Activated T-helper 2 cell treated with anti-CD3 and anti-CD28 coated beads, Interferon-gamma antibody, Interleukin-2, Interleukin-4, amounts not matched to agents 10 μg/mL and 5 μg/mL and 100 μg/mL, durations not matched to agents 14 hours and 24 hours and 36 hours (primary cell): ENCODE measurements at regions not wholly inside any gene's neighbourhood (a gene's known extent, or its start where the extent isn't known, plus 50 kb on each side); places are given as distances from the start of the nearest gene placed in this dataset.

Experiments
- DNase-seq: peaks from one replicate; pipeline ENCODE4 v3.0.0; 2021; ENCODE audit warnings: low spot score
- H3K27ac Mint-ChIP-seq: one replicate; pipeline ENCODE4 v1.8.0; 2021; ENCODE audit warnings: mixed read lengths
- H3K27me3 Mint-ChIP-seq: one replicate; pipeline ENCODE4 v1.8.0; 2021; ENCODE audit warnings: low read depth, mixed read lengths
- H3K36me3 Mint-ChIP-seq: one replicate; pipeline ENCODE4 v1.8.0; 2021; ENCODE audit warnings: low read depth, mixed read lengths
- H3K4me1 Mint-ChIP-seq: one replicate; pipeline ENCODE4 v1.8.0; 2021; ENCODE audit warnings: low read depth, mixed read lengths
- H3K4me3 Mint-ChIP-seq: one replicate; pipeline ENCODE4 v1.8.0; 2021; ENCODE audit warnings: low read depth, mild to moderate bottlenecking, moderate library complexity, mixed read lengths
- H3K9me3 Mint-ChIP-seq: one replicate; pipeline ENCODE4 v1.8.0; 2021; ENCODE audit warnings: mixed read lengths
- intact Hi-C: fragments of 100-400 bp; cut with micrococcal nuclease; formaldehyde crosslinking; loops from one replicate; pipeline ENCODE4 v1.15.1; 2023

GRCh38 chr4:30840571-30840970 lies 120.4 kb downstream of the PCDH7 start:
- Mint-ChIP-seq H3K27ac (no peak overlapping the region), H3K4me3 (no peak overlapping the region), H3K4me1 (no peaks in the 10 kb centered on the region), H3K9me3 (no peaks in the 10 kb centered on the region), H3K36me3 (no peaks in the 10 kb centered on the region), H3K27me3 (no peaks in the 10 kb centered on the region)
- no peak for DNase-seq
- intact Hi-C loops, result no loop called here

- Mint-ChIP-seq H3K27me3 (no peaks in the 10 kb centered on the region), H3K4me3 (no peak overlapping the region), H3K27ac (no peak overlapping the region), H3K36me3 (no peaks in the 10 kb centered on the region), H3K9me3 (no peaks in the 10 kb centered on the region), H3K4me1 (no peaks in the 10 kb centered on the region)
- no peak for DNase-seq
- intact Hi-C loops, result no loop called here
These were observed 122.0 kb downstream of the PCDH7 start for GRCh38 chr4:30842142-30842541.

GRCh38 chr4:30842689-30843088 lies 122.5 kb downstream of the PCDH7 start:
- Mint-ChIP-seq H3K27me3 (no peaks in the 10 kb centered on the region), H3K4me3 (no peak overlapping the region), H3K36me3 (no peaks in the 10 kb centered on the region), H3K9me3 (no peaks in the 10 kb centered on the region), H3K4me1 (no peaks in the 10 kb centered on the region), H3K27ac (no peak overlapping the region)
- intact Hi-C loops, result no loop called here
- DNase-seq, result no peak

GRCh38 chr4:30844861-30845582 lies 124.9 kb downstream of the PCDH7 start:
- peaks cover 2% of the 10 kb centered on the region for H3K9me3 Mint-ChIP-seq
- intact Hi-C loops, result no loop called here
- DNase-seq, result no peak
- no peaks in the 10 kb centered on the region for H3K4me1 Mint-ChIP-seq
- H3K27ac Mint-ChIP-seq, result no peak overlapping the region
- H3K36me3 Mint-ChIP-seq, result no peaks in the 10 kb centered on the region
- no peaks in the 10 kb centered on the region for H3K27me3 Mint-ChIP-seq
- no peak overlapping the region for H3K4me3 Mint-ChIP-seq

GRCh38 chr4:30847167-30847566 lies 127.0 kb downstream of the PCDH7 start:
- Mint-ChIP-seq H3K36me3 (no peaks in the 10 kb centered on the region), H3K27me3 (no peaks in the 10 kb centered on the region), H3K27ac (no peak overlapping the region), H3K4me3 (no peak overlapping the region), H3K4me1 (no peaks in the 10 kb centered on the region), H3K9me3 (peaks cover 5% of the 10 kb centered on the region)
- no peak for DNase-seq
- intact Hi-C loops, result no loop called here

GRCh38 chr4:30847958-30848357 lies 127.8 kb downstream of the PCDH7 start:
- Mint-ChIP-seq H3K4me3 (no peak overlapping the region), H3K27ac (no peak overlapping the region), H3K36me3 (no peaks in the 10 kb centered on the region), H3K4me1 (no peaks in the 10 kb centered on the region), H3K27me3 (no peaks in the 10 kb centered on the region), H3K9me3 (peaks cover 5% of the 10 kb centered on the region)
- no peak for DNase-seq
- intact Hi-C loops, result no loop called here

GRCh38 chr4:30854531-30854930 lies 134.4 kb downstream of the PCDH7 start:
- H3K27me3 Mint-ChIP-seq, result no peaks in the 10 kb centered on the region
- H3K4me3 Mint-ChIP-seq, result no peak overlapping the region
- no peak overlapping the region for H3K27ac Mint-ChIP-seq
- DNase-seq, result no peak
- no peaks in the 10 kb centered on the region for H3K36me3 Mint-ChIP-seq
- intact Hi-C loops, result no loop called here
- peaks cover 16% of the 10 kb centered on the region for H3K9me3 Mint-ChIP-seq
- H3K4me1 Mint-ChIP-seq, result no peaks in the 10 kb centered on the region

- Mint-ChIP-seq H3K4me1 (no peaks in the 10 kb centered on the region), H3K27me3 (no peaks in the 10 kb centered on the region), H3K4me3 (no peak overlapping the region), H3K9me3 (peaks cover 13% of the 10 kb centered on the region), H3K27ac (no peak overlapping the region), H3K36me3 (no peaks in the 10 kb centered on the region)
- no peak for DNase-seq
- intact Hi-C loops, result no loop called here
These were observed 135.1 kb downstream of the PCDH7 start for GRCh38 chr4:30855232-30855631.

GRCh38 chr4:30856795-30857564 lies 136.8 kb downstream of the PCDH7 start:
- H3K9me3 Mint-ChIP-seq, result peaks cover 14% of the 10 kb centered on the region
- H3K4me1 Mint-ChIP-seq, result no peaks in the 10 kb centered on the region
- no peaks in the 10 kb centered on the region for H3K27me3 Mint-ChIP-seq
- no peak overlapping the region for H3K27ac Mint-ChIP-seq
- intact Hi-C loops, result no loop called here
- H3K36me3 Mint-ChIP-seq, result no peaks in the 10 kb centered on the region
- DNase-seq, result no peak
- H3K4me3 Mint-ChIP-seq, result no peak overlapping the region

- Mint-ChIP-seq H3K4me1 (no peaks in the 10 kb centered on the region), H3K27me3 (no peaks in the 10 kb centered on the region), H3K9me3 (peaks cover 14% of the 10 kb centered on the region), H3K36me3 (no peaks in the 10 kb centered on the region), H3K4me3 (no peak overlapping the region), H3K27ac (no peak overlapping the region)
- intact Hi-C loops, result no loop called here
- DNase-seq, result no peak
These were observed 140.8 kb downstream of the PCDH7 start for GRCh38 chr4:30860978-30861377.

- Mint-ChIP-seq H3K9me3 (peaks cover 19% of the 10 kb centered on the region), H3K4me1 (no peaks in the 10 kb centered on the region), H3K4me3 (no peak overlapping the region), H3K27ac (no peak overlapping the region), H3K36me3 (no peaks in the 10 kb centered on the region), H3K27me3 (no peaks in the 10 kb centered on the region)
- intact Hi-C loops, result no loop called here
- no peak for DNase-seq
These were observed 142.0 kb downstream of the PCDH7 start for GRCh38 chr4:30862196-30862595.

GRCh38 chr4:30863021-30863420 lies 142.9 kb downstream of the PCDH7 start:
- H3K36me3 Mint-ChIP-seq, result no peaks in the 10 kb centered on the region
- H3K4me3 Mint-ChIP-seq, result no peak overlapping the region
- no peak for DNase-seq
- no peaks in the 10 kb centered on the region for H3K27me3 Mint-ChIP-seq
- intact Hi-C loops, result no loop called here
- H3K4me1 Mint-ChIP-seq, result no peaks in the 10 kb centered on the region
- H3K9me3 Mint-ChIP-seq, result peaks cover 19% of the 10 kb centered on the region
- H3K27ac Mint-ChIP-seq, result no peak overlapping the region

GRCh38 chr4:30865691-30866090 lies 145.5 kb downstream of the PCDH7 start:
- Mint-ChIP-seq H3K27ac (no peak overlapping the region), H3K27me3 (no peaks in the 10 kb centered on the region), H3K36me3 (no peaks in the 10 kb centered on the region), H3K4me3 (no peak overlapping the region), H3K4me1 (no peaks in the 10 kb centered on the region), H3K9me3 (peaks cover 18% of the 10 kb centered on the region)
- DNase-seq, result no peak
- intact Hi-C loops, result no loop called here
